GM23248 (cell line): ENCODE measurements at regions not wholly inside any gene's neighbourhood (a gene's known extent, or its start where the extent isn't known, plus 50 kb on each side); places are given as distances from the start of the nearest gene placed in this dataset.

Source experiments
- EZH2 ChIP-seq: fragments of 200-600 bp; sonication (generic); IDR thresholded peaks from 2 replicates; pipeline ENCODE4 v1.6.1; 2018; ENCODE audit warnings: antibody characterized with exemption, mild to moderate bottlenecking; ENCODE audit not compliant: insufficient read depth, poor library complexity, severe bottlenecking
- EZH2phosphoT487 ChIP-seq: fragments of 200-600 bp; sonication (generic); IDR thresholded peaks from 2 replicates; pipeline ENCODE4 v1.6.1; 2018; ENCODE audit warnings: antibody characterized with exemption, moderate library complexity, mild to moderate bottlenecking, low read depth; ENCODE audit not compliant: insufficient read depth

GRCh38 chr2:38492042-38492615, 110.6 kb downstream of the HNRNPLL start:
- no peak for TF ChIP-seq EZH2
- TF ChIP-seq EZH2phosphoT487, result no peak
